C4-2B (cell line): ENCODE measurements at regions not wholly inside any gene's neighbourhood (a gene's known extent, or its start where the extent isn't known, plus 50 kb on each side); places are given as distances from the start of the nearest gene placed in this dataset.

Experiments
- H3K27ac ChIP-seq: fragments of 450-650 bp; 2 replicates; pipeline ENCODE4 v1.5.1; 2017
- CTCF ChIP-seq: fragments of 450-650 bp; conservative IDR thresholded peaks from 2 replicates; pipeline ENCODE4 v1.5.1; 2017; ENCODE audit warnings: mild to moderate bottlenecking
- ZFX ChIP-seq: fragments of 450-650 bp; IDR thresholded peaks from 2 replicates; pipeline ENCODE4 v1.6.1; 2017

- no peak overlapping the region for H3K27ac ChIP-seq
- no peak for TF ChIP-seq ZFX
- no peak for TF ChIP-seq CTCF
Observed at GRCh38 chr14:38336298-38336697, 80.4 kb upstream of the CLEC14A start.

- no peak for TF ChIP-seq ZFX
- TF ChIP-seq CTCF = no peak
- H3K27ac ChIP-seq = no peak overlapping the region; the same call in 1 of the 2 replicates
Observed at GRCh38 chr14:38330275-38330674, 74.4 kb upstream of the CLEC14A start.

GRCh38 chr14:38329246-38329645 is 73.4 kb upstream of the CLEC14A start:
- TF ChIP-seq ZFX (no peak), CTCF (no peak)
- H3K27ac ChIP-seq = no peak overlapping the region

GRCh38 chr14:38316922-38317321 is 61.0 kb upstream of the CLEC14A start:
- TF ChIP-seq ZFX = no peak
- TF ChIP-seq CTCF = no peak
- H3K27ac ChIP-seq = no peak overlapping the region

DNA sequence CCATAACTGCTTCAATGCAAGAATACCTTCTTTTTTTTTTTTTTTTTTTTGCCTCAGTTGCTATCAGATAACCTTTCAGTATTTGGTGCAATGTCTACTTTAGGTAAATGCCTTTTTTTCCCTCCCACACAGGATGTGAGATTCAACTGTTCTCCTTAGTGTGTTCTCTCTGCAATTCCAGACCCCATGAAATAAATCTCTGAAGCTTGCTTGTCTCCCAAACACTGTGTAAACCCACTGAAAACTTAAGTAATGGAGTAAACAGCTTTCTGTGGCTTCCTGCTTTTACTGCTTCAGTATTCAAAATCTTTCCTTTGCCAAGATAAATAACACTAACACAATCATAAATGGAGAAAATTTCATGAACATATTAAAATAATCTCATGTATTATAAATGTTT is 55.8 kb upstream of the CLEC14A start:
- TF ChIP-seq ZFX (no peak), CTCF (no peak)
- H3K27ac ChIP-seq = no peak overlapping the region

GRCh38 chr14:38310420-38310995 is 54.6 kb upstream of the CLEC14A start:
- no peak overlapping the region for H3K27ac ChIP-seq
- TF ChIP-seq CTCF = no peak
- no peak for TF ChIP-seq ZFX

DNA sequence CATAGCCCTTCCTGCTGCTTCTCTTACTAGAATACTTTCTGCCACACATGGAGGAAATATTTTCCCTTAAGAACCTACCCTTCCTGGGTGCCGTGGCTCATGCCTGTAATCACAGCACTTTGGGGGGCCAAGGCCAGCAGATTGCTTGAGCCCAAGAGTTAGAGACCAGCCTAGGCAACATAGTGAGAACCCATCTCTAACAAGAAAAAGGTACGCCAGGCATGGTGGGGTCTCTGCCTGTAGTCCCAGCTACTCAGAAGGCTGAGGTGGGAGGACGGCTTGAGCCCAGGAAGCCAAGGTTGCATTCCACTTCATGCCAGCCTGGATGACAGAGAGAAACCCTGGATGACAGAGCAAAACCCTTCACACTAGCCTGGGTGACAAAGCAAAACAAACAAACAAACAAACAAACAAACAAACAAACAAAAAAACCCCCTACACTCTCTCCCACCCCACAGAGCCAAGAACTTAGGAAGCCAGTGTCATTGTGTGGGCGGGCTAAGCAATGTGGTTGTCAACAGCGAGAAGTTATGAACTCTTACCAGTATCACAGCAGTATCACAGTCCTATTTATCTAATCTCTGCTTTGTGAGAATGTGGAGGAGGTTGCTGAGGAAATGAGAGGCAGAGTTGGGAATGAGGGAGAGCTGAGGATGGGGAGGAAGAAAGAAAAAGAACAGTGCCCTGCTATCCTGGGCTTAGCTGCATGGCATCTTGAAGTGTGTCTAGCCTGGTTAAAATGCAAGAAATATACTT is 53.8 kb upstream of the CLEC14A start:
- no peak for TF ChIP-seq ZFX
- TF ChIP-seq CTCF = no peak
- no peak overlapping the region for H3K27ac ChIP-seq
